ENCODE measurements at regions not wholly inside any gene's neighbourhood (a gene's known extent, or its start where the extent isn't known, plus 50 kb on each side); places are given as distances from the start of the nearest gene placed in this dataset.
"Not testable (repeated sequence)": the region's sequence is repeated elsewhere in the genome, so short reads cannot be mapped to it uniquely, and the experiment has no call there.

- TF ChIP-seq, protein P1, sequence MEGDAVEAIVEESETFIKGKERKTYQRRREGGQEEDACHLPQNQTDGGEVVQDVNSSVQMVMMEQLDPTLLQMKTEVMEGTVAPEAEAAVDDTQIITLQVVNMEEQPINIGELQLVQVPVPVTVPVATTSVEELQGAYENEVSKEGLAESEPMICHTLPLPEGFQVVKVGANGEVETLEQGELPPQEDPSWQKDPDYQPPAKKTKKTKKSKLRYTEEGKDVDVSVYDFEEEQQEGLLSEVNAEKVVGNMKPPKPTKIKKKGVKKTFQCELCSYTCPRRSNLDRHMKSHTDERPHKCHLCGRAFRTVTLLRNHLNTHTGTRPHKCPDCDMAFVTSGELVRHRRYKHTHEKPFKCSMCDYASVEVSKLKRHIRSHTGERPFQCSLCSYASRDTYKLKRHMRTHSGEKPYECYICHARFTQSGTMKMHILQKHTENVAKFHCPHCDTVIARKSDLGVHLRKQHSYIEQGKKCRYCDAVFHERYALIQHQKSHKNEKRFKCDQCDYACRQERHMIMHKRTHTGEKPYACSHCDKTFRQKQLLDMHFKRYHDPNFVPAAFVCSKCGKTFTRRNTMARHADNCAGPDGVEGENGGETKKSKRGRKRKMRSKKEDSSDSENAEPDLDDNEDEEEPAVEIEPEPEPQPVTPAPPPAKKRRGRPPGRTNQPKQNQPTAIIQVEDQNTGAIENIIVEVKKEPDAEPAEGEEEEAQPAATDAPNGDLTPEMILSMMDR (IDR thresholded peaks at IDR 0.05) = no peak
- TF ChIP-seq POLR2A (IDR thresholded peaks at IDR 0.05) = no peak
- intact Hi-C loops (cut with DNase I; ENCODE audit: low total_unique reads) = no loop called here
- 79% methylated on average over 4 of the region's 4 CpGs for WGBS, 2 donors
Measured at GRCh38 chr6:80501636-80502035, 395.2 kb downstream of the BCKDHB start.

DNA sequence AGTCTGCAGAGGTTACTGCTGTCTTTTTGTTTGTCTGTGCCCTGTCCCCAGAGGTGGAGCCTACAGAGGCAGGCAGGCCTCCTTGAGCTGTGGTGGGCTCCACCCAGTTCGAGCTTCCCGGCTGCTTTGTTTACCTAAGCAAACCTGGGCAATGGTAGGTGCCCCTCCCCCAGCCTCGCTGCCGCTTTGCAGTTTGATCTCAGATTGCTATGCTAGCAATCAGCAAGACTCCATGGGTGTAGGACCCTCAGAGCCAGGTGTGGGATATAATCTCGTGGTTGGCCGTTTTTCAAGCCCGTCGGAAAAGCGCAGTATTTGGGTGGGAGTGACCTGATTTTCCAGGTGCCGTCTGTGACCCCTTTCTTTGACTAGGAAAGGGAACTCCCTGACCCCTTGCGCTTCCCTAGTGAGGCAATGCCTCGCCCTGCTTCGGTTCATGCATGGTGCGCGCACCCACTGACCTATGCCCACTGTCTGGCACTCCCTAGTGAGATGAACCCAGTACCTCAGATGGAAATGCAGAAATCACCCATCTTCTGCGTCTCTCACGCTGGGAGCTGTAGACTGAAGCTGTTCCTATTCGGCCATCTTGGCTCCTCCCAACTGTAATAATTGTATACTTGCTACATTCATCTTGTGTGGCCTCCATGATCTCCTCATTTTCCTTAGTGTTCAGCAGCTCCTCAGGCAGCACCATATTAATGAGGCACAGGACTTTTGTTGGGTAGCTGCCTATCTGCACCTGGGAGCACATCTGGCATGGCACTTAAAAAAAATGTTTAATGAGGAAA, 391.4 kb downstream of the BCKDHB start:
- WGBS, 2 donors = 83 to 92% methylated on average over 16 of the region's 18 CpGs
- intact Hi-C loops (cut with DNase I; ENCODE audit: low total_unique reads); H3K4me3 ChIP-seq (ENCODE audit: low read depth, poor library complexity, severe bottlenecking); DNase-seq (ENCODE audit: low spot score in 2 of 2): not testable (repeated sequence)

More at GRCh38 chr6:80501636-80502035, 395.2 kb downstream of the BCKDHB start:
- no peak overlapping the region for H3K4me3 ChIP-seq (ENCODE audit: low read depth, poor library complexity, severe bottlenecking)
- DNase-seq (ENCODE audit: low spot score in 2 of 2) = no peak

DNA sequence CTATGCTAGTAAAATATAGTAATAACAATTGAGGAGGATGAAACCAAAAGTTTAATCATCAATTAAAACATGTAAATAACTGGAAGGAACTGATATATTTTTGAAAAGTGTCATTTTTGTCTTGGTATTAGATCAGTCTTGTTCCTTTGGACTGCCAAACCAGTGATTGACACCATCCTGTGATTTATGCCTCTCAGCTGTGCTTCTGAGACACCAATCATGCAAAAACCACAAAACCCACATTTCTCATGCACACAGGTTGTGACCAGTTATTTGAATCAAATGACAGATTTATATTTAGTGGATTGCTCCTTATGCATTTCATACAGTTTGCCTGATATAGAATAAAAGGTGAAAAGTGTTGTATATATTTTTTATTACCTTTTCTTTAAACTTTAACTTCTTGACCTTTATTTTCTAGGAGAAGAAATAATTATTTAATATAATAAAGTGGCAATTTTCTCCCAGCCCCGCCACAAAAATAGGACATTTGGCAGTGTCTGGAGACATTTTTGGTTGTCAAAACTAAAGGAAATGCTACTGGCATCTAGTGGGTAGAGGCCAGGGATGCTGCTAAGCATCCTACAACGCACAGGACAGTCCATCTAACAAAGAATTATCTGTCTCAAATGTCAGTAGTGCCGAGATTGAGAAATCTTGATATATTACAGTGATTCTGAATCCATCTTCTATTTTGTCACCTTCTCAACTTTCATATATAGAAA, 383.6 kb downstream of the BCKDHB start:
- TF ChIP-seq, protein P1 (IDR thresholded peaks at IDR 0.05) = no peak
- no peak for TF ChIP-seq POLR2A (IDR thresholded peaks at IDR 0.05)
- H3K4me3 ChIP-seq (ENCODE audit: low read depth, poor library complexity, severe bottlenecking) = no peak overlapping the region
- intact Hi-C loops (cut with DNase I; ENCODE audit: low total_unique reads) = no loop called here
- whole genome bisulfite sequencing, 2 donors = 58 to 62% methylated on average over 3 of the region's 3 CpGs
- DNase-seq (ENCODE audit: low spot score in 2 of 2) = no peak

- TF ChIP-seq, protein P1 (IDR thresholded peaks at IDR 0.05) = no peak
- no peak for TF ChIP-seq POLR2A (IDR thresholded peaks at IDR 0.05)
- WGBS, 2 donors = 70 to 77% methylated on average over 2 of the region's 2 CpGs
- intact Hi-C loops (cut with DNase I; ENCODE audit: low total_unique reads) = no loop called here
- DNase-seq (ENCODE audit: low spot score in 2 of 2) = no peak
- H3K4me3 ChIP-seq (ENCODE audit: low read depth, poor library complexity, severe bottlenecking) = no peak overlapping the region
Measured at GRCh38 chr6:80488190-80488589, 381.7 kb downstream of the BCKDHB start.

DNA sequence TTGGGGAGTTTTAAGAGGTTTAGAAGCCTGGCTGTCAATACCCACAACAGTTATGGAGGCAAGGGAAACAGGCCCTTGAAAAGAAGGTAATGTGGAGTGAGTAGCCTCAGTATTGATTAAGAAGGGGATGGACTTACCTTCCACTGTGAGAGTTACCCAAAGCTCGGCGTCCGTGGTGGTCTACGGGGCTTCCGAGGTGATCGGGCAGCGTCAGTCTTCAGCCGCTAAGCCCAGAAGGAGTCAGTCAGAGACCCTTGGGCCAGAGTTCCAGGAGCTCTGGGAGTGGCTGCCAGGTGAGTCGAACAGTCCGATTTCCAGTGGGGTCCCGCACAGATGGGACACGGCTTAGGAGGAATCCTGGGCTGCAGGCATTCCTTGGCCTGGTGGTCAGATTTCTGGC, 379.0 kb downstream of the BCKDHB start:
- H3K4me3 ChIP-seq (ENCODE audit: low read depth, poor library complexity, severe bottlenecking); intact Hi-C loops (cut with DNase I; ENCODE audit: low total_unique reads); DNase-seq (ENCODE audit: low spot score in 2 of 2): not testable (repeated sequence)
- 95 to 98% methylated on average over 12 of the region's 12 CpGs for WGBS, 2 donors

- H3K4me3 ChIP-seq (ENCODE audit: low read depth, poor library complexity, severe bottlenecking) = no peak overlapping the region
- intact Hi-C loops (cut with DNase I; ENCODE audit: low total_unique reads) = no loop called here
- 85 to 92% methylated on average over 3 of the region's 3 CpGs for WGBS, 2 donors
- DNase-seq (ENCODE audit: low spot score in 2 of 2) = no peak
- TF ChIP-seq, protein P1 (IDR thresholded peaks at IDR 0.05) = no peak
- no peak for TF ChIP-seq POLR2A (IDR thresholded peaks at IDR 0.05)
Measured at GRCh38 chr6:80482056-80482455, 375.6 kb downstream of the BCKDHB start.

Data from lower leg skin (tissue), 4 donors.